AG09309 (cell line): ENCODE measurements at regions not wholly inside any gene's neighbourhood (a gene's known extent, or its start where the extent isn't known, plus 50 kb on each side); places are given as distances from the start of the nearest gene placed in this dataset.
"Not testable (repeated sequence)": the region's sequence is repeated elsewhere in the genome, so short reads cannot be mapped to it uniquely, and the experiment has no call there.

ENCODE experiments used
- DNase-seq: peaks from one replicate; pipeline ENCODE4 v3.0.0-alpha.2; 2010; ENCODE audit warnings: low read depth
- H3K4me3 ChIP-seq: 2 replicates; pipeline ENCODE4 v1.5.1; 2011; ENCODE audit warnings: mild to moderate bottlenecking, low read depth, low read length, moderate library complexity; ENCODE audit not compliant: control insufficient read depth
- CTCF ChIP-seq: IDR thresholded peaks from 2 replicates; pipeline ENCODE4 v1.5.1; 2011; ENCODE audit warnings: mild to moderate bottlenecking, low read depth, low read length, inconsistent platforms; ENCODE audit not compliant: insufficient read depth, control insufficient read depth; ENCODE audit errors: missing control alignments

DNA sequence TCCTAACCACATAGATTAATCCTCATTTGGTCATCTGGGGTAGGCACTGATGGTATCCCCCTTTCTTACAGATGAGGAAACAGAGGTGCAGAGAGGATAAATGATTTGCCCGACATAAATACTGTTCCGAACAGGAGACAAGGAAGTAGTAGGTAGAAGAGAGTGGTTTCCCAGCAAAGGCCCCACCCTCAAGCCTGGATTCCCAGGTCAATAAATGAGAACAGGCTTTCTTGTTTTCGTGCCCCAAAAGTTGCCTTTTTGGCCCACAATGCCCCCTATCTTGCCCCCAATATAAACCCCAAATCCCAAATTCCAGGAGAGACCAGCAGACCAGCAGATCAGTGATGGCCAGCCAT lies 125.5 kb upstream of the PRR20G start:
- DNase-seq: no peak
- TF ChIP-seq CTCF: no peak
- H3K4me3 ChIP-seq: no peak overlapping the region

DNA sequence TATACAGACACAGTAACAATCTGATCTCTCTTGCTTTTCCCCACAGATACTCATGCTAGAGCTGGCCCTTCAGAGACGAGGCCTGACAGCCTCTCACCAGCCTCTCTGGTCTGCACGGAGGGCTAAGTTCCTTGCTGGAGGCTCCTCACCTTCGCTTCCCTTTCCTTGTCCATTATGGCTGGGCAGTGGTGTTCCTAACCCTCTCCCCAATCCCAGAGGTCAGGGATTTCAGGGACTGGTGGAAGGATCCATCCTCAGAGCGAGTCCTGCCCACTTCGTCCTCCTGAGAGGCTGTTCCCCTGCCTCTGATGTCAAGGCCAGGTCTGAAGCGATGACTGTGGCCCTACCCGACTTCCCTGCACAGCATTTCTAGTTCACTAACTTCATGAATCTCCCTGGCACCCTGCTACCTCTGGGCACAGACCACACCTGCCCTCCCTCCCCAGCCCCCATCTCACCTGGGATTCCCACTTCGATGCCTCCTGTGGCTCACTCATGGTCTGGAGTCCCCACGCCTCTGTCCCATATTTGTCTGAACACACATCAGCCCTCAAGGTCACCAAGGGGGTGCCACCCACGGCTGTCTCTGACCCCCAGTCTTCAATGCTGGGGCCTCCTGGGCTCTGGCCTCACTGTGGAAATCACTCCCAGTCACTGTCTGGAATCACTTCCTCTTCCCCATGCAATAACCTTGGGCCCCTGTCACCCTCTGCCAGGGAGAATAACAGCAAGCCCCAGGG lies 124.9 kb upstream of the PRR20G start:
- H3K4me3 ChIP-seq: no peak overlapping the region
- TF ChIP-seq CTCF: no peak
- no peak for DNase-seq

GRCh38 chr3:127411875-127412274 lies 124.0 kb upstream of the PRR20G start:
- DNase-seq, H3K4me3 ChIP-seq: not testable (repeated sequence)

DNA sequence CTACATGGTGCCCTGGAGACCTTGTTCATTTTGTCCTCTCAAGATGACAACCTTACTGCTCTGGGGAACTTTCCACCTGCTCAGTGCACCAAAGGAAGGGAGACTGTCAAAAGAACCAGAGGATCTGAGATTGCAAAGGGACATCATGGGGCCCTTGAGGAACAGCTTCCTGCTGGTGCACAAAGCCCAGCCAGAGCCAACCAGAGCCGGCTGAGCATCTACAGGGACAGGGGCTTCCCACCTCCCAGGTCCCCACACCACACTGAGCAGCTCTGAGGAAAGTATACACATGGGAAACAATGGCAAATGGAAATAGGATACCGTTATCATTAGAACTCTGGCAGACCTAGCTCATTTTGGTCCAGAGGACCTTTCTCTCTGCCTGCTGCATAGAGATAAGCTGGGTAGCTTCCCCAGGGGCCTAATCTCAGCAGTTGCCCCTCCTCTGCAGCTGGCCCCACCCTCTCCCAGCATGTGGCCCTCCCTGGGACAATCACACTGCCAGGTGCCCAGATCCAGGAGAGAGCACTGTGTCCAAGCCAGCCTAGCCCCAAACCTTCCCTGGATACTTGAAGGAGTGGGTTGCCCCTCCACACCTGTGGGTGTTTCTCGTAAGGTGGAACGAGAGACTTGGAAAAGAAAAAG lies 123.4 kb upstream of the PRR20G start:
- TF ChIP-seq CTCF: no peak
- H3K4me3 ChIP-seq: no peak overlapping the region
- DNase-seq: no peak

DNA sequence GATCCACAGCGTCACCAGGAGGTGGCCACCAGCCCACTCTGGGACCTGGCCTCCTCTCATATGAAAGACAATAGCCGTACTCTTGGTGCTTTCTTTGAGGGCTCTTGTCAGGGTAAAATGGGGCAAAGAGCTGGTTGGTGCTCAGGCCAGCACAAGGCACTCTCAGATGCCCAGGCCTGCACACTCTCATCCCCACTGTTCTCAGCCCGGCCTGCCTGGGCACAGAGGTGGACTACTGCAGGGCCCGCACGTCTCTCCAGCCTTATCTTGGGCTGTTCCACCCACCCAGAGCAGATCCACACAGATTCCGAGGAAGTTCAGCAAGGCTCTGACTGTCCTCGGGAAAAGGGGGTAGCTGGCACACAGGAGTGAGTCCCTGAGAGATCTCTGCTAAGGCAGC lies 122.8 kb upstream of the PRR20G start:
- no peak for DNase-seq
- TF ChIP-seq CTCF: no peak
- no peak overlapping the region for H3K4me3 ChIP-seq

DNA sequence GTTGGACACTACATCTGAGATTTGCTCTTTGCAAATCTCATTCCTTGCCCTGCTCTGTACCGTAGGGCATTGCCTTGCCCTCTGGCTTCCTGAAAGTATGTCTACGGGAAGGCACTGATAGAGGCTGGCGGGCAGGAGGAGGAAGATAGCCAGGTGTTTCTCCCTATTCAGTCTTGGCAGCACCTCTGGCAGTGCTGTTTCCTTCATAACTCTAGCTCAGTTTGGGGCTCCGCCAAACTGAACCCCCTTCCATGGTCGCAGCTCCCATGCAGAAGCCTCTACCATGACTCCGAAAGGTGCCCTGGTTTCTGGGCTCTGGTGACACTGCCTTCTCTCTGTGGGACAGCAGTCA lies 122.3 kb upstream of the PRR20G start:
- no peak for DNase-seq
- TF ChIP-seq CTCF: no peak

GRCh38 chr3:127409421-127410136 lies 121.7 kb upstream of the PRR20G start:
- DNase-seq: no peak
- TF ChIP-seq CTCF: no peak
- no peak overlapping the region for H3K4me3 ChIP-seq

More for the DNA sequence above, 122.3 kb upstream of the PRR20G start:
- H3K4me3 ChIP-seq: no peak overlapping the region
